MCF 10A (cell line): ENCODE measurements at regions not wholly inside any gene's neighbourhood (a gene's known extent, or its start where the extent isn't known, plus 50 kb on each side); places are given as distances from the start of the nearest gene placed in this dataset.

Experiments used
- BruUV-seq: library from RNA; stranded (reverse); fragments of 400-500 nt; replicated peaks from 2 replicates; lab custom pipeline; 2021; lab: Mats Ljungman, UMichigan
- CTCF ChIA-PET: fragments of 300-600 bp; sonication (Branson Sonifier 250); formaldehyde crosslinking; extraction: SDS; loops from one replicate; lab custom pipeline; 2021; ENCODE audit warnings: antibody characterized with exemption, inconsistent platforms; lab: Yijun Ruan, JAX
- POLR2A ChIA-PET: fragments of 300-600, 350-650 bp; sonication (Branson Sonifier 250); formaldehyde crosslinking; extraction: SDS; loops from one replicate; lab custom pipeline; 2020; ENCODE audit warnings: antibody characterized with exemption, inconsistent platforms; lab: Yijun Ruan, JAX
- DNase-seq: peaks from one replicate; pipeline ENCODE4 v3.0.0-alpha.2; 2018; ENCODE audit not compliant: unreplicated experiment
- H3K27ac Mint-ChIP-seq: one replicate; pipeline ENCODE4 v1.8.0; 2022; ENCODE audit warnings: mild to moderate bottlenecking, low read depth, mixed read lengths; ENCODE audit not compliant: unreplicated experiment
- H3K27me3 Mint-ChIP-seq: one replicate; pipeline ENCODE4 v1.8.0; 2022; ENCODE audit warnings: mixed read lengths; ENCODE audit not compliant: insufficient read depth, unreplicated experiment
- H3K36me3 Mint-ChIP-seq: one replicate; pipeline ENCODE4 v1.8.0; 2022; ENCODE audit warnings: mild to moderate bottlenecking, moderate library complexity, mixed read lengths; ENCODE audit not compliant: insufficient read depth, unreplicated experiment
- H3K4me1 Mint-ChIP-seq: one replicate; pipeline ENCODE4 v1.8.0; 2022; ENCODE audit warnings: mixed read lengths; ENCODE audit not compliant: insufficient read depth, unreplicated experiment
- H3K4me3 Mint-ChIP-seq: one replicate; pipeline ENCODE4 v1.8.0; 2022; ENCODE audit warnings: mild to moderate bottlenecking, moderate library complexity, mixed read lengths; ENCODE audit not compliant: unreplicated experiment
- H3K9me3 Mint-ChIP-seq: one replicate; pipeline ENCODE4 v1.8.0; 2022; ENCODE audit warnings: mixed read lengths; ENCODE audit not compliant: unreplicated experiment
- CTCF ChIP-seq: fragments of 200-600 bp; IDR thresholded peaks from one replicate; pipeline ENCODE4 v1.8.0; 2022; ENCODE audit warnings: antibody characterized with exemption, mild to moderate bottlenecking; ENCODE audit not compliant: unreplicated experiment
- intact Hi-C: fragments of 100-400 bp; cut with micrococcal nuclease; formaldehyde crosslinking; loops from 2 replicates; pipeline ENCODE4 v1.14.1; 2022

GRCh38 chr7:136652635-136653370, 215.6 kb upstream of the CHRM2 start:
- no peaks in the 10 kb centered on the region for H3K4me1 Mint-ChIP-seq
- no peak for DNase-seq
- H3K9me3 Mint-ChIP-seq, result no peaks in the 10 kb centered on the region
- ChIA-PET POLR2A (no interaction called here), CTCF (no interaction called here)
- no peak for TF ChIP-seq CTCF
- intact Hi-C loops, result no loop called here
- no TSS peak for BruUV-seq
- H3K4me3 Mint-ChIP-seq, result no peak overlapping the region
- no peak overlapping the region for H3K27ac Mint-ChIP-seq
- no peaks in the 10 kb centered on the region for H3K36me3 Mint-ChIP-seq
- peaks cover 36% of the 10 kb centered on the region for H3K27me3 Mint-ChIP-seq

GRCh38 chr7:136640977-136641376, 227.5 kb upstream of the CHRM2 start:
- no peak overlapping the region for H3K27ac Mint-ChIP-seq
- intact Hi-C loops, result no loop called here
- no peak overlapping the region for H3K4me3 Mint-ChIP-seq
- H3K27me3 Mint-ChIP-seq, result peaks cover 45% of the 10 kb centered on the region
- BruUV-seq, result no TSS peak
- no peak for TF ChIP-seq CTCF
- no peaks in the 10 kb centered on the region for H3K4me1 Mint-ChIP-seq
- ChIA-PET CTCF (no interaction called here), POLR2A (interaction anchor here (0.7 kb wide), 1 partner anchor 58 kb away, joined by 4 read pairs; no protein-coding TSS in a partner anchor)
- DNase-seq, result no peak
- no peaks in the 10 kb centered on the region for H3K9me3 Mint-ChIP-seq
- no peaks in the 10 kb centered on the region for H3K36me3 Mint-ChIP-seq

- Mint-ChIP-seq H3K36me3 (no peaks in the 10 kb centered on the region), H3K4me3 (no peak overlapping the region), H3K27ac (no peak overlapping the region), H3K27me3 (peaks cover 23% of the 10 kb centered on the region), H3K9me3 (no peaks in the 10 kb centered on the region), H3K4me1 (no peaks in the 10 kb centered on the region)
- intact Hi-C loops, result no loop called here
- no peak for TF ChIP-seq CTCF
- BruUV-seq, result no TSS peak
- POLR2A ChIA-PET, result no interaction called here
- no peak for DNase-seq
- CTCF ChIA-PET, result interaction anchor here (0.9 kb wide), 2 partner anchors 49 to 58 kb away, joined by 3 read pairs; no protein-coding TSS in a partner anchor
These were observed 230.6 kb upstream of the CHRM2 start for GRCh38 chr7:136637813-136638212.

- H3K36me3 Mint-ChIP-seq, result no peaks in the 10 kb centered on the region
- H3K27ac Mint-ChIP-seq, result no peak overlapping the region
- no peaks in the 10 kb centered on the region for H3K9me3 Mint-ChIP-seq
- CTCF ChIA-PET, result no interaction called here
- TF ChIP-seq CTCF, result no peak
- no TSS peak for BruUV-seq
- no peaks in the 10 kb centered on the region for H3K4me1 Mint-ChIP-seq
- intact Hi-C loops, result no loop called here
- no peak for DNase-seq
- POLR2A ChIA-PET, result no interaction called here
- no peak overlapping the region for H3K4me3 Mint-ChIP-seq
- peaks cover 20% of the 10 kb centered on the region for H3K27me3 Mint-ChIP-seq
These were observed 232.7 kb upstream of the CHRM2 start for GRCh38 chr7:136635751-136636150.
